NCI-H2196 (cell line): ENCODE measurements at regions not wholly inside any gene's neighbourhood (a gene's known extent, or its start where the extent isn't known, plus 50 kb on each side); places are given as distances from the start of the nearest gene placed in this dataset.

Experiments
- DNase-seq: peaks from one replicate; lab custom pipeline; 2025; ENCODE audit not compliant: unreplicated experiment; lab: John Stamatoyannopoulos, UW

DNA sequence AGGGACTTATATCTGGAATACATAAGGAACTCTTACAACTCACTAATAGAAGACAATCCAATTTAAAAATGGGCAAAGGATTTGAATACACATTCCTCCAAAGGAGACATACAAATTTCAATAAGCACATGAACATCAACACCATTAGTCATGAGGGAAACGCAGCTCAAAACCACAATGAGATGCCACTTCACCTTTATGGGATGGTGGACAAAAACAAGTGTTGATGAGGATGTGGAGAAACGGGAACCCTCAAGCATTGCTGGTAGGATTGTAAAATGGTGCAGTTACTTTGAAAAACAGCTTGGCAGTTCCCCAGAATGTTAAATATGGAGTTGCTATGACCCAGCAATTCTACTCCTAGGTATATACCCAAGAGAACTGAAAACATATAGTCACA, 72.7 kb upstream of the IER5L start:
- DNase-seq = no peak

DNA sequence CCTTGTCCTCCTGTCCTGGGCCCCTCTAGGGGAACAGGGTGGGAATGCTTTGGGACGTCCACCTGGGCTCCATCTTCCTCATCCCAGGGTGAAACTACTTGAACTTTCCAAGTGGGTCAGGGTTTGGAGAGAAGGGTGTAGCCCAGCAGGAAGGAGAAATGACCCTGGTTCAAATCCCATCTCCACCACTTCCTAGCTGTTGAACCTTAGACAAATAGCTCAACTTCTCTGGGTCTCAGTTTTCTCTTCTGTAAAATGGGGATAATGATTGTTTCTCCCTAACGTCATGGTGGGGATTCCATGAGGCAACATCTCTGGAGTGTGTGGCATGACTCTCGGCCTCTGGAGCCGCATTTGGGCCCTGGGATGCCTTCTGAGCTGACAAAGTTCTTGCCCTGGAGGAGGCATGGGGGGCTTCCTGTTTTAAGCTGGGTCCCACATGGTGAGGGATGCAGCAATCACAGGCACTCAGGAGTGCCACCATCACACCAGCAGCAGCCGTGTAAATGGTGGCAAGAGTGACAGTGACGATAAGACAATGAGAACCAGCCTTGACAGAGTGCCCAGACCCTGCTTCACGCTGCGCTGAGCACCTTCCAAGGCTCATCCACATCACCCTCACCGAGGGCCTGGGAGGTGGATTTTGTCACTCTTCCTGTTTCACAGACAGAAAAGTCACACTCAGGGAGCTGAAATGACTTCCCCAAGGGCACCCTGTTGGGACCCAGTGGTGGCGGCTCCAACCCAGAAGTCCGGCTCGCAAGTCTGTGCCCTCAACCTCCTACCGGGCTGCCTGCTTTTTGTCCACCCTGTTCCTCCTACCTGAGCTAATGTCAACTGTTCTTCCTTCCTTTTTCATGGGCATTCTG, 69.5 kb upstream of the IER5L start:
- DNase-seq = no peak

DNA sequence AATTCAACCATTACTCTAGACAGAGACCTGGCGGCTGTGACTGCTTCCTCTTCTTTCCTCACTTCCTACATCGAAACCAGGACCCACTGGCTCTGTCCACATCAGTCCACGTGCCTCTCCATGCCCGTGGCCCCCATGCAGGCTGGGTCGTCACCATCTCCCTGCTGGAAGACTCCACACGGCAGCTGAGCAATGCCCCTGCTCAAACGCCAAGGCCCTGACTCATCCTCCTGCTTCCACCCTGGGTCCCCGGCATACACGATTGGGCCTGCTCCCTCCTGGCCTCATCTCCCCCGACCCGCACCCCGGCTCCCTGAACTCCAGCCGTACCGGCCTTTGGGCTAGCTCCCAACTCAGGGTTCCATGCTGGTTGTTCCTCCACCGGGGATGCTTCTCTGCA, 67.2 kb upstream of the IER5L start:
- DNase-seq = no peak

DNA sequence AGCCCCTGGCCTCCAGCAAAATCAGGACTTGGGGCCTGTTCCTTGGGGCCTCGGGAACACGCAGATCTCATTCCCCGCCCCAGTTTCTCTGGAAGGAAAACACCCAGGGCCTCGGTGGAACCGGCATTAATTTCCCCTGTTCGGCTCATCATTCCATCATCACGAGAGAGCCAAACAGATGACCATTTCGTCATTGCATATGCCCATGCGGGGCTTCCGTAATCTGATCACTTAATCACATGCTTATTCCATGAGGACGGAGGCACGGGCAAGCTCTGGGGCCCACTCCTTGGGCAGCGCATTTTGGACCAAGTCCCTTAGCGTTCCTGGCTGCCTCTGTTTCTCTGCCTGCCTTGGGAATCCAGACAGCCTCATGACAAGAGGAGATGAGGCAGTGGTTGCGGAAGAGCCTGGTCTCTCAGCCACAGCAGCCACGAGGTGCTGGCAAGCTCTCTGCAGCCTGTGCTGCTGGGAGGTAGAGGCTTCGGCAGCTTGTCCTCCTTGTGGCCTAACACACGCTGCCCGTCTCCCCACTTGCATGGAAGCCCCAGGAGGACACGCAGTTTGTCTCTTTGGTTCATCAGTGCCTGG, 65.0 kb upstream of the IER5L start:
- no peak for DNase-seq

DNA sequence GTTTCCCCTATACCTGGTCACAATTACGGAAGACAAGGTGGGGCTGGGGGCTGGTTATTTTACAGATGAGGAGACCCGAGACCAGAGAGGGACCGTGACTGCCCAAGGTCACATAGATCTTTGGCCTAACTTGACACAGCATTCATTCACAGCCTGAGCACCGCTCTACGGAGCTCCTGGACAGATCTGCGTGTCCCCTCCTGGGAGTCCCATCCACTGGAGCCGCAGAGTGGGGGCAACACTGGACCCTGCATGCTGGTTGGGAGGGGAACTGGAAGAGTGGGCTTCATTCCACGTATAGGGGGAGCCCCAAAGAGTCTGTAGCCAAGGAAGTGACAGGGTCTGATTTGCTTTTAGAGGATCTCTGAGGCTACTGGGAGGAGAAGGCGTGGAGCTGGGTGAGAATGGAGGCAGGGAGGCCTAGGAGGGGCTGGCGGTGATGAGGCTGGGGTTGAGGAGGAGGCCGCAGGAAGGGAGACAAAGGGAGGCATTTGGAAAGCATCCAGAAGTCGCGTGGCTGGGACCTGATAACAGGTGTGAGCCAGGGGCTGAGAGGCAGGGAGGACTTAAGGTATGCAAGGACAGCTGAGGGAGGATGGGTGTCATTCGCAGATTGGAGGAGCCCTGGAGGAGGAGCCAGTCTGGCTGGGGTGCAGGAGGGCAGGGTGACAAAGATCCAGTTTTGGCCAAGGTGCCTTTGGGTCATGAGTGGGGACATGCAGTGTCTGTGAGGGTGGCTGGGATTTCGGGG, 64.3 kb upstream of the IER5L start:
- DNase-seq = no peak

DNA sequence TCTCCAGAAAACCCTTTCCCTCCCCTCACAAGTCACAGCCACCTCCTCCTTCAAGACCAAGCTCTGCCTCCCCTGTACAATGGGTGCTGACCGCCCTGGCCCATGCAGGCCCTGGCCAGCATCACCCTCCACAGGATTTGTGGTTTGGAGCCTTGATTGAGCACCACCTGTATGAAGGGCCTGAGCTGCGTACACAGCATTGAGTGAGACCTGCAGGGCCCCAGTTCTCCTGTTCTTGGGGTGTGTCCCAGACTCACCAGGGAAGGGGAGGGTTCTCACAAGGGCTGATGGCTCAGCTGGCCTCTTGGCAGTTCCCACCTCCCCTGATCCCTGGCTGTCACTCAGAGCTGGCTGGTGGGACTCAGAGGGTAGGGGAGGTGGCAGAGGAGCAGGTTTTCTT, 63.7 kb upstream of the IER5L start:
- DNase-seq = no peak

DNA sequence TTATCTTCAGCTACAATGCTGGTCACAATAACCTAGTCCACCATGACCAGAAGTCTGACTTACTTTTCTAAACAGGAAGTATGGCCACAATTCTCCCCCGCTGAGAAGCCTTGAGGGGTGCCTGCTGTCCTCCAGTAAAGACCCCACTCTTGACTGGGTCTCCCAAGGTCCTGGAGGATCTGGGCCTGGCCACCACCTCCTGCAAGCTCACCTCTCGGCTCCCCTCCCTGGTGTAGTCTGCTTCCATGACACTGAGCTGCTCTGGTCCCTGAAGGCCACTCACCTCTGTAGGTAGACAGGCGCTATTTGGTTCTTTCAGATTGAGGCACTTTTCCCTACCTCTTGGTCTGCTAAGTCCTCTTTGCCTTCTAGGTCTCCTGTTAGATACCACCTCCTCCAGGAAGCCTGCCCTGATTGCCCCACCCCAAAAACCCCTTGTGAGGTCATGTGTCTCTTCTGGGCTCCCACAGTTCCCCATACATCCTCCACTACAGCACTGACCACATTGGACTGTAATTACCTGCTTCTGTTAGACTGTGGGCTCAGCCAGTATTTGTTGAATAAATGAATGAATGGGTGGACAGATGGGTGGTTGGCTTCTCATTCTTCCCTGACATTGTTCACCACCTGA, 62.6 kb upstream of the IER5L start:
- DNase-seq = no peak

DNA sequence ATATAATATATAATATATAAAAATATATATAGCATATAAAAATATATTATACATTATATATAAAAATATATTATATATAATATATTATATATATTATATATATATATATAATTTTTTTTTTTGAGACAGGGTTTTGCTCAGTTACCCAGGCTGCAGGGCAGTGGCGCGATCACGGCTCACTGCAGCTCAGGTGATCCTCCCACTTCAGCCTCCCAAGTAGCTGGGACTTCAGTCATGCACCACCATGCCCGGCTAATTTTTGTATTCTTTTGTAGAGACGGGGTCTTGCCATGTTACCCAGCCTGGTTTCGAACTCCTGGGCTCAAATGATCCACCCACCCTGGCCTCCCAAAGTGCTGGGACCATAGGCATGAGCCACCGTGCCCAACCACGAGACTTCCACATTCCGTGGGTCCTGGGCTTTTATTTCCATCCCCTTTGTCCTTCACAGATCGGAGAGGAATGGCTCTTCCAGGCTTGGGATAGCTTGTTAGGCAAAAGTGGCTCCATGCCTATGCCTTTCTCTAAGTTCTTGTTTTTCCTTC, 62.0 kb upstream of the IER5L start:
- DNase-seq = no peak

DNA sequence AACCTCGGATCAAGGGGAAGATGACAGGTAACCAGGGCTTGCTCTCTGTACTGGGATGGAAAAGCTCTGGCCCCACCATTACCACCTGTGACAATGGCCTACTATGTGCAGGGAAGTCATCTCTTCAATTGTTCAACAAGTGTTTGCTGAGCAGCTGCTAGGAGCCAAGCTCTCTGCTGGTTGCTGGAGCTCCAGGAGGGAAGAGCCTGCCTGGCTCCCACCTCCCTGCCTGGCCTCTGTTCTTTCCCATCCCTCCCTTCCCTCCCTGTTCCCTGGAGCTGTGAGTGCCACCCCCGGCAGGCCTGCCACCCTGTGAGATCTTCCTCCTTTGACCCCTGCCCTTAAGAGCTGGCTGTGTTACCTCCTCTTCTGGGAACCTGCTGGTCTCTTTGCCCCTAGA, 59.7 kb upstream of the IER5L start:
- no peak for DNase-seq

DNA sequence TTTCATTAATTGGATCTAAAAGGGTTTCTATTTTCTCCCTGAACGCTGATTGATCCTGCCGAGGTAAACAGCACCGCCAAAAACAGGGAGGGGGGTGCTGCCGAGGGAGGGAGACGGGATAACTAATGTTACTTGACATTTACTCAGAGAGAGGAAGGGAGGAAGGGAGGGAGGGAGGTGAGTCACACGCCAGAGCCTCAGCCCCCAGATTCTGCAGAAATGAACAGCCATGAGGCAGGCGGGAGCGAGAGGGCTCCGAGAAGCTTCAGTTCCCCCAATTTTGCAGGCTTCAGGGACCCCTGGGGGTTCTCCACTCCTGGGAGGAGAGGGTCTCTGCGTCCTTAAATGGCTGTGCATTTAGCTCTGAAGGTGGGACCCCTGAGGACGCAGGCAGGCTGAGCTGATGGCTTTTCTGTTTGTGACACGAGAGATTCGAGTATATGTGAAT, 59.1 kb upstream of the IER5L start:
- no peak for DNase-seq

DNA sequence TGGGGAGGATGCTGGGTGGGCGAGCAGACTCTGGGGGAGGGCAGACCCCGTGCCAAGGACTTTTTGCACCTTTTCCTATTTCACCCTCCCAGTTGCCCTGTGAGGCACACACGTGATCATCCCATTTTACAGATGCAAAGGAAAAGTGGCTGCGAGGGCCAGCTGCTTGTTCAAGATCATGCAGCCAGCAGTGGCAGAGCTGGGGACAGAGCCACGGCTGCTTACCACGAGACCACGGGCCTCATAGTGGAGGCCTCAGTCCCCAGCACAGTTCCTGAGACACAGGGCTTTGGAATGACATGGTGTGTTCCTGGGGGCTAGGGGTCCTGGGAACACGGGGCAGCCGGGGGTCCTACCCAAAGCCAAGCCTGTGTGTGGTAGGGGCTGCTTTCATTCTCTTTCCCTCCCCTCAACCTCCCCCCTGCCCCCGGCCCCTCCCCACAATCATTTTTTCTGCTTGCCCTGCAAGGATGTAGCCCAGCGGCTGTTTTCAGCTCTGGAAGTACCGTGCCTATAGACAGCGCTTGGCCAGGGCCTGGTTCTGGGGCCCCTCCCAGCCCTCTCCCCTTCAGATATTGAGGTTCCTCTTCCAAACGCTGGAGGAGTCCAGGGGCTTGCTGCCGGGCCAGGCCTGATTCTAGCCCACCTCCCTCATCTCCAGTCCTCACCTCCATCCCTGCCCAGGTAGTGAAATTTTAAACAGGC, 58.5 kb upstream of the IER5L start:
- DNase-seq = no peak

DNA sequence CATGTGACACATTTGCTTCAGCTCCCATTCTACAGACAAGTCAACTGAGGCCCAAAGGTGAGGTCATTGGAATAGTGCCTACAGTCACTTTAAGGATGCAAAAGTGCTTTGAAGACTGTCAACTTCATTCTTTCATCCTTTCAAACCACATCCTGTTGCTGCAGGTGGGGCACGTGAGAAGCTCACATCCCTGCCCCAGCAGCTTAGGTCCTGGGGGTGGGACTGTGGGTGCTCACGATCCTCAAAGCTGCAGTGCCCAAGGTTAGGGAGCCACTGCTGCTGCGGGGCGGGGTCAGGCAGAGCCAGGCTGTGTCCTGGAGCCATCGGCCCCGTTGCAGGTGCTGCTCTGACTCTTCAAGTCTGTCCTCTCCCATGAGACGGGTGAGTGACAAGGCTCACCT, 57.9 kb upstream of the IER5L start:
- no peak for DNase-seq

DNA sequence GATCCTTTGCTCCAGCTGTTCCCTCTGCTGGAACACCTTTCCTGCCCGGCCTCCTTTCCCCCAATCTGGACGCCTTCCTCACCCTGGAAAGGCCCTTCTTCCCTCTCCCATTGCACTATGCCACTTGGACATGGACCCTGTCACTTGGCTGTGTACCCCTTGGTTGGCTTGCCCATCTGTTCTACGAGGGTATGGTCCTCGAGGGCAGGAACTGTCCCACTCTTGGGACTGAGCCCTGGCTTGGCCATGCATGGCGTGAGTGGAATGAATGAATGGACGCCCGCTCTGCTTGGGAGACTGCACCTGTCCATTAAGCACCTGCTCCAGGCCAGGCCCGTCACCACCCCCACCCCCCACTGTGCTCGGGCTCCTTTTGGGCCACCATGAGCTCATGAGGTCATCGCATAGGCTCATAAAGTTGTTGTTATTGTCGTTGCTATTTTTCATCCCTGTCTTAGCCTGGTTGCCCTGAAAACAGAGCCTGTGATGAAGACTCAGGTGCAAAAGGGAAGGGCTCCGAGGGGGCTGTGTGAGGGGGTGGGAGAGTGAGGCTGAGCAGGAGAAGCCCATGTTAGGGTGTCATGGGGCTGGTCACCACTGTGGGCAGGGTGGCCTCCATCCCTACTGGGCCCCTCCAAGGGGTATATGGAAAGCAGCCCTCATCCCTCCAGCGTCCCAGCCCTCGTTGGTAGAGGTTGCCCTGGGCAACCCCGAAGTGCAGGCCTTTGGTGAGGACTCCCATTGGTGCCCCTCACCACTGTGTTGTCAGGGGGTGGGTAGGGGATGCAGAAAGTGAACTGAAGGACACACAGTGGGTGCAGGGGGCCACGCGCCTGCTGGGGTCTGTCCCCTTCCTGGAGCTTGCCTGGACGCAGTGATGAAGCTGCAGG, 57.2 kb upstream of the IER5L start:
- DNase-seq = no peak

DNA sequence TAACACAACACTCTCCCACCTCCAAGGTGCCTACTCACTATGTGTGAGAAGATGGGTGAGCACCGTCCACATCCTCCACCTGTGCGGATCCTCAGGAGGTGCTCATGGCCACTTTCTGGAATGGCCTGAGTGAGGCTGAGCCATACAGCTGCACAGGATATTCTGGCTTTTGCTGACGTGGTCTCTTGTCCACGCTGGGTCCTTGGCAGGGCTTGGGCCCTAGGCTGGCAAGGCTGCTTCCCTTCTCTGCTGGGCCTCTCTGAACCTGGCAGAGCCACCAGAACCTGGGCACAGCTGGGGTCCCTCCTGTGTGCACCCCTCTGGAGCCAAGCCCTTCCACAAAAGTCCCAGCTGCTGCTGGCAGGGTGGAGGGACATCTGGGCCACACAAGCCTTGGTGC, 56.4 kb upstream of the IER5L start:
- DNase-seq = no peak

DNA sequence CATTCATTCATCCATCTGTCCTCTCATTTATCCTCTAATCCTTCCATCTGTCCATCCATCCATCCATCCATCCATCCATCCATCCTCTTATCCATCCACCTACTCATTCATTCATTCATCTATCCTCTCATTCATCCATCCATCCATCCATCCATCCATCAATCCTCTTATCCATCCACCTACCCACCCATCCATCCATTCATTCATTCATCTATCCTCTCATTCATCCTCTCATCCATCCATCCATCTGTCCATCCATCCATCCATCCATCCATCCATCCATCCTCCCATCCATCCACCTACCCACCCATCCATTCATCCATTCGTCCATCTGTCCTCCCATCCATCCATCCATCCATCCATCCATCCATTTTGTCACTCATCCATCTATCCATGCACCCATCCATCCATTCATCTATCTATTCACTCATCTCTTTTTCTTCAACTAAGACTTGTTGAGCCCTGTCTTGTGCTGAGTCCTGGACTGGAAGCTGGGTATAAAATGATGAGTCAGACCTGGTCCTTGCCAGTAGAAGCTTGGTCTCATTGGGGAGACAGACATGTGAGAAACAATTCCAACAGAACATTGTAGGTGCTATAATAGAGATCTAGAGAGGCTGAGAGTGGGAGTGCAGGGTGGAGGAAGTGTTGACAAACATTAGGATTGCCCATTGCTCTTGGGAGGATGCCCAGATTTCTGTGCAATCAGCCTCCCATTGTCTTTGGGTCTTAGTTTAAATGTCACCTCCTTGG, 55.0 kb upstream of the IER5L start:
- no peak for DNase-seq

DNA sequence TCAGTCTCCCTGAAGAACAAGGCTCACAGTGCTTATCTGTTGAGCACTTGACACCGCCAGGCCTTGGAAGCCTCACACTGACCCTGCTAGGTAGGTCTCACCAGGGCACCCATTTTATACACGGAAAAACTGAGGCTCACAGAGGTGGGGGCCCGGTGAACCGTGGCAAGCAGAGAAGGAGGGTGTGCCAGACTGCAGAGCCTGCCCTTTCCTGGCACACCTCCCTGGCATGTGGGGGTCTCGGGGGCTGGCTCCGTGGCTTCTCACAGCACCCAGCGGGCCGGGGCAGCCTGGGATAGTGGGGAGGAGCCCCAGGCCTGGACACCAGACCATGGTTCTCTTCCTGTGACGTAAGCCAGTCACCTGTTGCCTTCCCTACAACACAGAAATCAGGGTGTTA, 53.7 kb upstream of the IER5L start:
- DNase-seq = no peak

DNA sequence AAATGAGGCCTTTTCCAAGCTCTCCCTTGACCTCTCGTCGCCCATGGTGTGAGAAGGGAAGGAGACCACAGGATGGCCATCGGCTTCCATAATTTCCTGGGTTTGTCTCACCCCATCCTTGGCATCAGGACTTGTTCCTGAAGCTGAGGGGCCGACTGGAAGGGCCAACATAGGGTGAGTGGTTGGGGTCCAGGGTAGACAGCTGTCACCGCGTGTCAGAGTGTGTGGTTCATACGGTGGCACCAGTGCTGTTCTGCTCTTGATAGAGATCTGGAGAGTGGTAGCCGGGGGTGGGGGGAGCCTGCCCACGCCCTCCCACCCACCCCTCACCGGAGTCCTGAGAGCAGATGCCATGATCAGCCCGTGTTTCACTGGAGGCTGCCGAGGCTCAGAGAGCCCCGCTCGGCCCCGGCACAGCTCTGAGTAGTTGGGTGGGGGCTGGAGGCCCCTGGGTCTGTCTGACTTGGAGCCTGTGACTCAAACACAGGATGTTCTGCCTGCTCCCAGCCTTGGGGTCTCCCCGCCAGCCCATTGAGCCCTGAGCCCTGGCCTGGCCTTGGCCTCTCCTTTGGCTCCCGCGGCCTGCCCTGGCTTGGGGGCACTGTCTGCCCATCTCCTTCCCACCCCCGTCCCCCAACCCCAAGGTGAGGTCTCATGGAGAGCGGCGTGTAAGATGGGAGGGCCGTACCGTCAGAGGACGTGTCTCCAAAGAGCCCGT, 53.1 kb upstream of the IER5L start:
- DNase-seq = no peak

DNA sequence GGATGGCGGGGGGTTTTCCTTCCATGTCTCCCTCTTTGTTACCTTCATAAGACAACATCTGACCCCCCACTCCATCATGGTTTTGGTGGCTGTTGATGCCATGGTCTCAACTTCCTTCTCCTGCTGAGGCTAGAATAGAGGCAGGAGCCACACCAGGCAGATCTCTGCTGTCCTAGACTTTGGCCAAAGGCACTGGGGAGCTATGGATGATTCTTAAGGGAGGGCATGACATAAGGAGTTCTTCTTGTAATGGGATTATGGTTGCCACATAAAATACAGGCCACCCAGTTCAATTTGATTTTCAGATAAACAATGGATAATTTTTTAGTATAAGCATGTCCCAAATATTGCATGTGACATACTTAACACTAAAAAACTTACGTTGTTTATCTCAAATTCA, 52.2 kb upstream of the IER5L start:
- no peak for DNase-seq
